Fibroblast of skin of abdomen (primary cell): ENCODE measurements at regions not wholly inside any gene's neighbourhood (a gene's known extent, or its start where the extent isn't known, plus 50 kb on each side); places are given as distances from the start of the nearest gene placed in this dataset.
"Not testable (repeated sequence)": the region's sequence is repeated elsewhere in the genome, so short reads cannot be mapped to it uniquely, and the experiment has no call there.

Source experiments
- DNase-seq: peaks from one replicate; pipeline ENCODE4 v3.0.0-alpha.2; 2013

GRCh38 chr13:65353951-65354350, 1876.2 kb downstream of the PCDH9 start:
- DNase-seq, result no peak

- not testable (repeated sequence) for DNase-seq
Observed at GRCh38 chr13:65353150-65353549, 1877.0 kb downstream of the PCDH9 start.

- DNase-seq, result no peak
Observed at GRCh38 chr13:65347420-65348030, 1882.6 kb downstream of the PCDH9 start.

- DNase-seq, result peak; percentile 29
Observed at GRCh38 chr13:65343898-65344663, 1886.1 kb downstream of the PCDH9 start.

GRCh38 chr13:65342541-65343337, 1887.4 kb downstream of the PCDH9 start:
- no peak for DNase-seq

GRCh38 chr13:65339241-65339640, 1890.9 kb downstream of the PCDH9 start:
- DNase-seq, result peak; percentile 58

GRCh38 chr13:65336916-65337315, 1893.2 kb downstream of the PCDH9 start:
- DNase-seq, result peak; percentile 61

GRCh38 chr13:65336087-65336749, 1893.9 kb downstream of the PCDH9 start:
- no peak for DNase-seq

- DNase-seq, result no peak
Observed at GRCh38 chr13:65330691-65331090, 1899.4 kb downstream of the PCDH9 start.

- DNase-seq, result no peak
Observed at GRCh38 chr13:65330287-65330686, 1899.8 kb downstream of the PCDH9 start.

GRCh38 chr13:65323192-65323591, 1906.9 kb downstream of the PCDH9 start:
- DNase-seq, result not testable (repeated sequence)

GRCh38 chr13:65321423-65321822, 1908.7 kb downstream of the PCDH9 start:
- not testable (repeated sequence) for DNase-seq

GRCh38 chr13:65314008-65314407, 1916.1 kb downstream of the PCDH9 start:
- no peak for DNase-seq

- no peak for DNase-seq
Observed at GRCh38 chr13:65310663-65311328, 1919.3 kb downstream of the PCDH9 start.

GRCh38 chr13:65309906-65310305, 1920.2 kb downstream of the PCDH9 start:
- no peak for DNase-seq

- not testable (repeated sequence) for DNase-seq
Observed at GRCh38 chr13:65308729-65309128, 1921.4 kb downstream of the PCDH9 start.

- DNase-seq, result no peak
Observed at GRCh38 chr13:65307056-65307455, 1923.1 kb downstream of the PCDH9 start.

- no peak for DNase-seq
Observed at GRCh38 chr13:65302691-65303090, 1927.4 kb downstream of the PCDH9 start.

- DNase-seq, result no peak
Observed at GRCh38 chr13:65301506-65301905, 1928.6 kb downstream of the PCDH9 start.

- DNase-seq, result no peak
Observed at GRCh38 chr13:65300220-65300619, 1929.9 kb downstream of the PCDH9 start.

- no peak for DNase-seq
Observed at GRCh38 chr13:65293530-65294198, 1936.5 kb downstream of the PCDH9 start.

GRCh38 chr13:65292488-65292901, 1937.6 kb downstream of the PCDH9 start:
- peak; percentile 79 for DNase-seq
